Fibroblast of the aortic adventitia (primary cell): ENCODE measurements at regions not wholly inside any gene's neighbourhood (a gene's known extent, or its start where the extent isn't known, plus 50 kb on each side); places are given as distances from the start of the nearest gene placed in this dataset.
"Not testable (repeated sequence)": the region's sequence is repeated elsewhere in the genome, so short reads cannot be mapped to it uniquely, and the experiment has no call there.

ENCODE experiments used
- DNase-seq: peaks from one replicate; pipeline ENCODE4 v3.0.0-alpha.2; 2010; ENCODE audit warnings: low read depth
- H3K4me3 ChIP-seq: 2 replicates; pipeline ENCODE4 v1.5.1; 2011; ENCODE audit warnings: low read depth, mild to moderate bottlenecking, control low read depth, low read length, moderate library complexity
- CTCF ChIP-seq: IDR thresholded peaks from 2 replicates; pipeline ENCODE4 v1.5.1; 2011; ENCODE audit warnings: mild to moderate bottlenecking, low read length, control low read depth, inconsistent platforms; ENCODE audit not compliant: insufficient read depth

- no peak for DNase-seq
- no peak for TF ChIP-seq CTCF
- H3K4me3 ChIP-seq: no peak overlapping the region
Observed at GRCh38 chr5:74521401-74521800, 119.1 kb downstream of the ENC1 start.

DNA sequence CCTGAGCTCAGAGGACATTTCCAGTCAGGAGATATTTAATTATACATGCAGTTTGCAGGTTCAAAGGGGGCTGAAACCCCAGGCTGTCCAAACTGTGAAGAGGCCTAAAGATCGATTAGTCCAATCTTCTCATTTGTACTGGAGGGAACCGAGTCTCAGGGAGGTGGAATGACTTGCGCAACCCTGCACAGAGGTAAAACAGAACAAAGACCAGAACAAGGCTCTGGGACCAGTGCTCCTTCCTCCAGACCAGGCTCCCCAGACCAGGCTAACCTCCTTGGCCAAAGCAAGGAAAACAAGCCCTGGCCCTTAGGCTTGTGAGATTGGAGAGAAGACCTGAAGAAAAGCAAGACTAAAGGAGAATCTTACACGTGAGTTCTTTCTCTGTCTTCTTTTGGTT, 120.8 kb downstream of the ENC1 start:
- no peak overlapping the region for H3K4me3 ChIP-seq
- TF ChIP-seq CTCF: no peak
- no peak for DNase-seq

DNA sequence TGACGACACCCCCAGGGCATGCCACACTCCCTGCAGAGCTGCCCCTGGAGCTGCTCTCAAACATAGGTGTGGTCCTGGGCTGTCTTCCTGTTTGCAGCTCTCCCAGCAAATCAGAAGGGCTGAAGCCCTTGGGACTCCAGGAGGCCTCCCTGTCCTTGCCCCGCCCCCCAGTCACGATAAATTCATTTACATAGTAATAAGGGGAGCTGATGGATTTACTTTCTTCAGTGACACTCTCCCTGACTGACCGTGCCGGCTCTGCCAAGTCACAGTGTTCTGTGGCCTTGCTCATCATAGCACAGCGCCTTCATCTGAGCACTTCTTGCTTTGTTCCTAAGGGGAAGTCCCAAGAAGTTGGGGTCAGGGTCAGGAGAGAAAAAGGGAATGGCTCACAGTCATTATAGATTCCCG, 121.4 kb downstream of the ENC1 start:
- no peak for TF ChIP-seq CTCF
- no peak overlapping the region for H3K4me3 ChIP-seq
- DNase-seq: no peak

- TF ChIP-seq CTCF: no peak
- H3K4me3 ChIP-seq: no peak overlapping the region
- peak; percentile 82 for DNase-seq
Observed at GRCh38 chr5:74517700-74518099, 122.8 kb downstream of the ENC1 start.

GRCh38 chr5:74516211-74516636, 124.3 kb downstream of the ENC1 start:
- TF ChIP-seq CTCF: no peak
- peak; percentile 29 for DNase-seq
- no peak overlapping the region for H3K4me3 ChIP-seq

DNA sequence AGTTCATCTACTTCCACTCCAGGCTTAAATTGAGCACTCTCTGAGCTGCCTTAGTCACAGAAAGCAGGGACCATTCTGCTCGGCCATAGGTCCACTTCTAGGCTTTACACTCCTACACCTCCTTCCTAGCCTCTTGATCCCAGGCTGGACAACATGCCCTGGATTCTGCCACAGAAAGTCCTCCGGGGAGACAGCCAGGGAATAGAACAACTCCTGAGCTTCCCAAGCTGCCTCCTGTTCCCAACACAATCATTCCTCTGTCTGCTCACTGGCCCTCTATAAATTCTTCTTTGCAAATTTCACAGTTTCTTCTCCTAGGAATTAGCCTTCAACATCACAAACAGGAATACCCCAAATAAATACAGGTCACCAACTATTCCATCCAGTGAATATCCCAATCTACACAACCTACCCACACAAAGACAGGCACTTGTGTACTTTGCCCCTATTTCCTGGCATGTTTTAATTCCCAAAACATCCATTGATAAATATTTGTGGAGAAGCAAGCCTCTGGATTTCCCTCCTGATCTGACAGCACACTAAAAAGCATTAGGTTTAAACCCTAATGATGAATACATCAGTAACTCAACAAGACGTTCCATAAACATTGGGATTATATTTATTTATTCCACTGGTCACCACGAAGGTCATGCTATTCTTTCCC, 125.5 kb downstream of the ENC1 start:
- no peak overlapping the region for H3K4me3 ChIP-seq
- no peak for TF ChIP-seq CTCF
- DNase-seq: no peak

DNA sequence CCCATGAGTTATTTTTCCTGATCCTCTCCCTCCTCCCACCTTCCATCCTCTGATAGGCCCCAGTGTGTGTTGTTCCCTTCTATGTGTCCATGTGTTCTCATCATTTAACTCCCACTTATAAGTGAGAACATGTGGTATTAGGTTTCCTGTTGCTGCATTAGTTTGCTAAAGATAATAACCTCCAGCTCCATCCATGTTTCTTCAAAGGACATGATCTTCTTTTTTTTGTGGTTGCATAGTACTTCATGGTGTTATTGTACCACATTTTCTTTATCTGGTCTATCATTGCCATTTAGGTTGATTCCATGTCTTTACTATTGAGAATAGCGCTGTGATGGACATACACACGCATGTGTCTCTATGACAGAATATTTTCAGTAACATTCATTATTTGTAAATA, 128.8 kb downstream of the ENC1 start:
- not testable (repeated sequence) for H3K4me3 ChIP-seq

More for the DNA sequence above, 128.8 kb downstream of the ENC1 start:
- not testable (repeated sequence) for DNase-seq
